Stomach (tissue), 8 donors: ENCODE measurements at regions not wholly inside any gene's neighbourhood (a gene's known extent, or its start where the extent isn't known, plus 50 kb on each side); places are given as distances from the start of the nearest gene placed in this dataset.

ENCODE experiments used
- DNase-seq, 2 donors: peaks; one replicate each; pipeline versions ENCODE4 v3.0.0 to v3.0.0-alpha.2; 2013 to 2019
- H3K27ac ChIP-seq, 5 donors: fragments of 200-600 bp in 4 of 5; sonication (generic) in 4 of 5; one replicate each; pipeline ENCODE4 v1.5.1; 2013 to 2019; ENCODE audit warnings: mild to moderate bottlenecking in 1 of 5, moderate library complexity in 1 of 5
- H3K27me3 ChIP-seq, 3 donors: fragments of 200-600 bp; sonication (generic); one replicate each; pipeline ENCODE4 v1.5.1; 2017 to 2019; ENCODE audit warnings: mixed run types in 1 of 3
- H3K36me3 ChIP-seq, 4 donors: fragments of 200-600 bp; sonication (generic); 1 replicate in 3 of 4; 2 replicates in 1 of 4; pipeline ENCODE4 v1.5.1; 2016 to 2019
- H3K4me1 ChIP-seq, 4 donors: fragments of 200-600 bp; sonication (generic); one replicate each; pipeline ENCODE4 v1.5.1; 2016 to 2019
- H3K4me3 ChIP-seq, 4 donors: fragments of 200-600 bp; sonication (generic) in 3 of 4; one replicate each; pipeline ENCODE4 v1.5.1; 2016 to 2019; ENCODE audit warnings: mild to moderate bottlenecking in 1 of 4
- H3K9me3 ChIP-seq, 4 donors: fragments of 200-600 bp; sonication (generic); one replicate each; pipeline ENCODE4 v1.5.1; 2016 to 2019
- EP300 ChIP-seq: sonication (generic); formaldehyde crosslinking; IDR thresholded peaks from one replicate; pipeline ENCODE4 v1.6.1; 2017; ENCODE audit warnings: antibody characterized with exemption
- POLR2A ChIP-seq, 4 donors: fragments of 450-650 bp; IDR thresholded peaks; one replicate each; pipeline ENCODE4 v1.6.1; 2016; ENCODE audit warnings: antibody characterized with exemption in 4 of 4, control low read depth in 2 of 4, mild to moderate bottlenecking in 1 of 4, moderate library complexity in 1 of 4
- POLR2AphosphoS5 ChIP-seq, 3 donors: sonication (generic); formaldehyde crosslinking; IDR thresholded peaks; one replicate each; pipeline ENCODE4 v1.6.1; 2016; ENCODE audit warnings: antibody characterized with exemption in 3 of 3
- WGBS, 5 donors: extraction: QIAGEN DNeasy Blood & Tissue Kit in 3 of 5; methylation state at CpG; one replicate each; pipeline versions ENCODE4 v1.1.5 to v1.1.7; 2013 to 2018; 5-methylcytosine and 5-hydroxymethylcytosine counted together
- intact Hi-C: fragments of 100-400 bp; cut with DNase I; formaldehyde crosslinking; loops from one replicate; pipeline ENCODE4 v1.15.1; 2023; ENCODE audit warnings: low total_unique reads
- TF ChIP-seq, protein P1 (sequence below), 7 experiments: fragments of 450-650 bp in 4 of 7; fragments of 200-600 bp in 3 of 7; sonication (generic) in 3 of 7; IDR thresholded peaks; one replicate each; pipeline ENCODE4 v1.5.1; 2016 to 2019; ENCODE audit warnings: antibody characterized with exemption in 7 of 7, control low read depth in 2 of 7, mild to moderate bottlenecking in 1 of 7
- donor health status: healthy with polysubstance abuse.
- donor health status: Bipolar disorder and iron deficiency.
- donor health status: healthy.

- Histone ChIP-seq H3K4me1 (peaks cover 0 to 27% (median 7%) of the 10 kb centered on the region in 4 donors), H3K9me3 (peaks cover 0 to 6% (median 3%) of the 10 kb centered on the region in 4 donors), H3K36me3 (no peaks in the 10 kb centered on the region), H3K27ac (peak overlapping the region in 3 of 5 donors; percentile 55 to 73 (median 71)), H3K27me3 (no peaks in the 10 kb centered on the region), H3K4me3 (no peak overlapping the region)
- intact Hi-C loops = no loop called here
- WGBS, 5 donors = 76 to 95% (median 86%) methylated on average over 4 of the region's 4 CpGs
- DNase-seq = no peak
- TF ChIP-seq EP300 (no peak), POLR2AphosphoS5 (IDR thresholded peaks at IDR 0.05) (no peak), POLR2A (IDR thresholded peaks at IDR 0.05) (no peak)
- TF ChIP-seq, protein P1, sequence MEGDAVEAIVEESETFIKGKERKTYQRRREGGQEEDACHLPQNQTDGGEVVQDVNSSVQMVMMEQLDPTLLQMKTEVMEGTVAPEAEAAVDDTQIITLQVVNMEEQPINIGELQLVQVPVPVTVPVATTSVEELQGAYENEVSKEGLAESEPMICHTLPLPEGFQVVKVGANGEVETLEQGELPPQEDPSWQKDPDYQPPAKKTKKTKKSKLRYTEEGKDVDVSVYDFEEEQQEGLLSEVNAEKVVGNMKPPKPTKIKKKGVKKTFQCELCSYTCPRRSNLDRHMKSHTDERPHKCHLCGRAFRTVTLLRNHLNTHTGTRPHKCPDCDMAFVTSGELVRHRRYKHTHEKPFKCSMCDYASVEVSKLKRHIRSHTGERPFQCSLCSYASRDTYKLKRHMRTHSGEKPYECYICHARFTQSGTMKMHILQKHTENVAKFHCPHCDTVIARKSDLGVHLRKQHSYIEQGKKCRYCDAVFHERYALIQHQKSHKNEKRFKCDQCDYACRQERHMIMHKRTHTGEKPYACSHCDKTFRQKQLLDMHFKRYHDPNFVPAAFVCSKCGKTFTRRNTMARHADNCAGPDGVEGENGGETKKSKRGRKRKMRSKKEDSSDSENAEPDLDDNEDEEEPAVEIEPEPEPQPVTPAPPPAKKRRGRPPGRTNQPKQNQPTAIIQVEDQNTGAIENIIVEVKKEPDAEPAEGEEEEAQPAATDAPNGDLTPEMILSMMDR (IDR thresholded peaks at IDR 0.05) = no peak
These were observed 133.1 kb upstream of the NUDT4 start for GRCh38 chr12:93244514-93245077.

DNA sequence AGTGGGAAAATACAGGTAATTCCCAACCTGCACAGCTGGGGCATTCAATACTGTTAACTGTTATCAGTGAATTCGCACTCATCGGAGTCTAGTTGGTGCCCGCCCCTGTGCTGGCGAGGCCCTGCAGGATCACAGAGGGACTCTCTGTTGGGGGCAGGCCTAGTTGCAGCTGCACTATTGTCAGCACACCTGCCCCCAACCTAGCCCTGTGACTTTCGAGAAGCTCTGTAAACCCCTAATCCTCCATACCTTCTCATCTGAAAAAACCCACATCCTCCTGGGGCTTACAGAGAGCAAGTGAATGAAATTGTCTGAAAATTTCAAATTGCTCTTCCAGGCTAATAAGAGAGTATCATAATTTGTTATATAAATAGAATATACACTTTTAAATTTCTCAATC is 132.2 kb upstream of the NUDT4 start:
- Histone ChIP-seq H3K27ac (peak overlapping the region in 1 of 5 donors; percentile 71), H3K36me3 (no peaks in the 10 kb centered on the region), H3K4me1 (peaks cover 0 to 27% (median 7%) of the 10 kb centered on the region in 4 donors), H3K9me3 (no peaks in the 10 kb centered on the region), H3K4me3 (no peak overlapping the region), H3K27me3 (no peaks in the 10 kb centered on the region)
- peak in 1 of 2 donors; percentile 57 for DNase-seq
- WGBS, 5 donors = 67 to 90% (median 82%) methylated on average over 5 of the region's 5 CpGs
- TF ChIP-seq EP300 (no peak), POLR2A (IDR thresholded peaks at IDR 0.05) (no peak), POLR2AphosphoS5 (IDR thresholded peaks at IDR 0.05) (no peak)
- TF ChIP-seq, protein P1 (IDR thresholded peaks at IDR 0.05) = no peak
- intact Hi-C loops = no loop called here

- DNase-seq = no peak
- TF ChIP-seq, protein P1 (IDR thresholded peaks at IDR 0.05) = no peak
- TF ChIP-seq POLR2A (IDR thresholded peaks at IDR 0.05) = no peak
- no peak for TF ChIP-seq EP300
- TF ChIP-seq POLR2AphosphoS5 (IDR thresholded peaks at IDR 0.05) = no peak
- Histone ChIP-seq H3K27me3 (no peaks in the 10 kb centered on the region), H3K4me3 (no peak overlapping the region), H3K36me3 (no peaks in the 10 kb centered on the region), H3K4me1 (peaks cover 0 to 25% (median 7%) of the 10 kb centered on the region in 4 donors), H3K9me3 (no peaks in the 10 kb centered on the region), H3K27ac (no peak overlapping the region)
- WGBS, 5 donors = 54 to 70% (median 61%) methylated on average over 6 of the region's 6 CpGs
- intact Hi-C loops = no loop called here
These were observed 130.3 kb upstream of the NUDT4 start for GRCh38 chr12:93247313-93247991.

GRCh38 chr12:93252221-93252620 is 125.5 kb upstream of the NUDT4 start:
- H3K36me3 ChIP-seq = no peaks in the 10 kb centered on the region
- peaks cover 0 to 4% (median 0%) of the 10 kb centered on the region in 4 donors for H3K4me1 ChIP-seq
- DNase-seq = no peak
- TF ChIP-seq EP300 (no peak), POLR2A (IDR thresholded peaks at IDR 0.05) (no peak), POLR2AphosphoS5 (IDR thresholded peaks at IDR 0.05) (no peak)
- TF ChIP-seq, protein P1 (IDR thresholded peaks at IDR 0.05) = no peak
- H3K27ac ChIP-seq = no peak overlapping the region
- peaks cover 7 to 21% (median 16%) of the 10 kb centered on the region in 4 donors for H3K9me3 ChIP-seq
- H3K27me3 ChIP-seq = no peaks in the 10 kb centered on the region
- no peak overlapping the region for H3K4me3 ChIP-seq
- intact Hi-C loops = no loop called here
